ENCODE measurements at regions not wholly inside any gene's neighbourhood (a gene's known extent, or its start where the extent isn't known, plus 50 kb on each side); places are given as distances from the start of the nearest gene placed in this dataset.

GRCh38 chr14:97276573-97276972 is 479.4 kb downstream of the VRK1 start:
- TF ChIP-seq MAX (IDR thresholded peaks at IDR 0.05), result no peak
- no peak for TF ChIP-seq TCF12 (IDR thresholded peaks at IDR 0.05; ENCODE audit: low read depth)
- TF ChIP-seq YY1 (IDR thresholded peaks at IDR 0.05; ENCODE audit: low read depth), result no peak
- no peak for TF ChIP-seq CREB1 (IDR thresholded peaks at IDR 0.05; ENCODE audit: low read depth)
- TF ChIP-seq TEAD4 (IDR thresholded peaks at IDR 0.05), result no peak
- TF ChIP-seq RAD21 (IDR thresholded peaks at IDR 0.05; ENCODE audit: low read depth), result no peak
